Peyer's patch (tissue), 4 donors: ENCODE measurements at regions not wholly inside any gene's neighbourhood (a gene's known extent, or its start where the extent isn't known, plus 50 kb on each side); places are given as distances from the start of the nearest gene placed in this dataset.

ENCODE experiments used
- POLR2A ChIP-seq, 2 donors: fragments of 450-650 bp; IDR thresholded peaks; one replicate each; pipeline ENCODE4 v1.5.1; 2017; ENCODE audit warnings: antibody characterized with exemption in 2 of 2, mild to moderate bottlenecking in 2 of 2, moderate library complexity in 2 of 2
- TF ChIP-seq, protein P1 (sequence below), 6 experiments: fragments of 450-650 bp in 4 of 6; fragments of 200-600 bp in 2 of 6; sonication (generic) in 1 of 6; IDR thresholded peaks; one replicate each; pipeline ENCODE4 v1.5.1; 2017 to 2019; ENCODE audit warnings: antibody characterized with exemption in 6 of 6, mild to moderate bottlenecking in 3 of 6, moderate library complexity in 1 of 6

DNA sequence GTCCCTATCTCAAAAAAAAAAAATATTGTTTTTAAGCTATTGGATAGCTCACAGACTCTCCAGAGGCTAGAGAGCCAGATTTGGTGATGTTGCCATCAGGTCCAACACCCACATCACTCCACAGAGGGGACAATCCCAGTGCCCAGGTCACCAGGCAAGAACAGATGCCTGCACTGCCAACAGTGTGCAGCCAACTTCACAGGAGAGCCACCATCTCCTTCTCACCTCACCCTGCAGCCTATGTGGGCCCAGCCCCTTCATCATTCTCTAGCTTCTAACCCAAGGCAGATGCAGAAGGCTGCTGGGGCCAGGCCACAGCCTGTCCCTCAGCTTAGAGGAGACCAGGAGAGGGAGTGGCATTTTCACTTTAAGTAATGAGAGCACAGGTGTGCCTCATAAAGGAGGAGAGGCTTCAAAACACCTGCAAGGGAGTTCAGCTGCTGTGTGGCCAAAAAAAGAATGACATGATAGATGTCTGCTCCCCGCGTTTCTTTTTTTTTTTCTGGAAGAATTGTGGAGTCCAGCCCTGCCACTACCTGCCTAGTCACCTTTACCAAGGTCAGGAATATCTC, 98.0 kb upstream of the ZSWIM2 start:
- TF ChIP-seq, protein P1, sequence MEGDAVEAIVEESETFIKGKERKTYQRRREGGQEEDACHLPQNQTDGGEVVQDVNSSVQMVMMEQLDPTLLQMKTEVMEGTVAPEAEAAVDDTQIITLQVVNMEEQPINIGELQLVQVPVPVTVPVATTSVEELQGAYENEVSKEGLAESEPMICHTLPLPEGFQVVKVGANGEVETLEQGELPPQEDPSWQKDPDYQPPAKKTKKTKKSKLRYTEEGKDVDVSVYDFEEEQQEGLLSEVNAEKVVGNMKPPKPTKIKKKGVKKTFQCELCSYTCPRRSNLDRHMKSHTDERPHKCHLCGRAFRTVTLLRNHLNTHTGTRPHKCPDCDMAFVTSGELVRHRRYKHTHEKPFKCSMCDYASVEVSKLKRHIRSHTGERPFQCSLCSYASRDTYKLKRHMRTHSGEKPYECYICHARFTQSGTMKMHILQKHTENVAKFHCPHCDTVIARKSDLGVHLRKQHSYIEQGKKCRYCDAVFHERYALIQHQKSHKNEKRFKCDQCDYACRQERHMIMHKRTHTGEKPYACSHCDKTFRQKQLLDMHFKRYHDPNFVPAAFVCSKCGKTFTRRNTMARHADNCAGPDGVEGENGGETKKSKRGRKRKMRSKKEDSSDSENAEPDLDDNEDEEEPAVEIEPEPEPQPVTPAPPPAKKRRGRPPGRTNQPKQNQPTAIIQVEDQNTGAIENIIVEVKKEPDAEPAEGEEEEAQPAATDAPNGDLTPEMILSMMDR (IDR thresholded peaks at IDR 0.05), result no peak
- no peak for TF ChIP-seq POLR2A (IDR thresholded peaks at IDR 0.05)
